PFSK-1 (cell line): ENCODE measurements at regions not wholly inside any gene's neighbourhood (a gene's known extent, or its start where the extent isn't known, plus 50 kb on each side); places are given as distances from the start of the nearest gene placed in this dataset.

Experiments
- FOXP2 ChIP-seq: optimal IDR thresholded peaks from 2 replicates; pipeline ENCODE3; 2011; ENCODE audit warnings: borderline replicate concordance, control low read depth, inconsistent platforms; ENCODE audit not compliant: insufficient read depth; ENCODE audit errors: extremely low read length, extremely low read depth
- POLR2AphosphoS5 ChIP-seq: IDR thresholded peaks from 2 replicates; pipeline ENCODE4 v1.6.1; 2012; ENCODE audit warnings: low read depth, mild to moderate bottlenecking, control low read depth, low read length, moderate library complexity

- TF ChIP-seq POLR2AphosphoS5 = no peak
- no peak for TF ChIP-seq FOXP2
Measured at GRCh38 chr13:109857803-109858202, 71.4 kb upstream of the IRS2 start.
